Loucy (cell line): ENCODE measurements at regions not wholly inside any gene's neighbourhood (a gene's known extent, or its start where the extent isn't known, plus 50 kb on each side); places are given as distances from the start of the nearest gene placed in this dataset.

Experiments
- EZH2phosphoT487 ChIP-seq: fragments of 200-600 bp; IDR thresholded peaks from 2 replicates; pipeline ENCODE4 v1.6.1; 2018; ENCODE audit warnings: antibody characterized with exemption, mild to moderate bottlenecking, moderate library complexity, borderline replicate concordance
- TF ChIP-seq, protein P1 (sequence below): fragments of 200-600 bp; sonication (generic); conservative IDR thresholded peaks from 2 replicates; pipeline ENCODE4 v1.5.1; 2014; ENCODE audit warnings: mild to moderate bottlenecking, antibody characterized with exemption, low read length

DNA sequence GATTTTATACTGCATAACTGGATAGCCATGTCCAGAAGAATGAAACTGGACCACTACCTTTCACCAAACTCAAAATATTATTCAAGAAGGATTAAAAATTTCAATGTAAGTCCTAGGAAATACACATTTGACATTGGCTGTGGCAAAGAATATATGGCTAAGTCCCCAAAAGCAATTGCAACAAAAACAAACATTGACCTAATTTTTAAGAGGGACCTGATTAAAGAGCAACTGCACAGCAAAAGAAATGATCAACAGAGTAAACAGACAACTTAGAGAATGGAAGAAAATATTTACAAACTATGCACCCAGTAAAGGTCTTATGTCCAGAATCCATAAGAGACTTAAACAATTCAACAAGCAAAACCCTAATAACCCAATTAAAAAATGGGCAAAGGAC, 1313.0 kb upstream of the GBE1 start:
- TF ChIP-seq, protein P1, sequence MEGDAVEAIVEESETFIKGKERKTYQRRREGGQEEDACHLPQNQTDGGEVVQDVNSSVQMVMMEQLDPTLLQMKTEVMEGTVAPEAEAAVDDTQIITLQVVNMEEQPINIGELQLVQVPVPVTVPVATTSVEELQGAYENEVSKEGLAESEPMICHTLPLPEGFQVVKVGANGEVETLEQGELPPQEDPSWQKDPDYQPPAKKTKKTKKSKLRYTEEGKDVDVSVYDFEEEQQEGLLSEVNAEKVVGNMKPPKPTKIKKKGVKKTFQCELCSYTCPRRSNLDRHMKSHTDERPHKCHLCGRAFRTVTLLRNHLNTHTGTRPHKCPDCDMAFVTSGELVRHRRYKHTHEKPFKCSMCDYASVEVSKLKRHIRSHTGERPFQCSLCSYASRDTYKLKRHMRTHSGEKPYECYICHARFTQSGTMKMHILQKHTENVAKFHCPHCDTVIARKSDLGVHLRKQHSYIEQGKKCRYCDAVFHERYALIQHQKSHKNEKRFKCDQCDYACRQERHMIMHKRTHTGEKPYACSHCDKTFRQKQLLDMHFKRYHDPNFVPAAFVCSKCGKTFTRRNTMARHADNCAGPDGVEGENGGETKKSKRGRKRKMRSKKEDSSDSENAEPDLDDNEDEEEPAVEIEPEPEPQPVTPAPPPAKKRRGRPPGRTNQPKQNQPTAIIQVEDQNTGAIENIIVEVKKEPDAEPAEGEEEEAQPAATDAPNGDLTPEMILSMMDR = no peak
- TF ChIP-seq EZH2phosphoT487 = no peak
